Aorta (tissue), 5 donors: ENCODE measurements at regions not wholly inside any gene's neighbourhood (a gene's known extent, or its start where the extent isn't known, plus 50 kb on each side); places are given as distances from the start of the nearest gene placed in this dataset.

Experiments used
- ATAC-seq: fragments of 200-7000 bp; cut with Tn5 transposase; one replicate; pipeline ENCODE4 v1.9.1; 2022; ENCODE audit warnings: moderate library complexity; ENCODE audit not compliant: low FRiP score
- DNase-seq, 2 donors: peaks; one replicate each; pipeline ENCODE4 v3.0.0-alpha.2; 2020
- H3K27ac ChIP-seq, 2 donors: one replicate each; pipeline ENCODE4 v1.5.1; 2013; ENCODE audit warnings: low read length in 2 of 2, mild to moderate bottlenecking in 2 of 2, moderate library complexity in 2 of 2, control low read depth in 1 of 2, inconsistent platforms in 1 of 2, low read depth in 1 of 2
- H3K27me3 ChIP-seq, 2 donors: one replicate each; pipeline ENCODE4 v1.6.1; 2013; ENCODE audit warnings: control low read depth in 1 of 2, low read length in 1 of 2, mild to moderate bottlenecking in 1 of 2, moderate library complexity in 1 of 2; ENCODE audit not compliant: insufficient read depth in 2 of 2, control insufficient read depth in 1 of 2
- H3K36me3 ChIP-seq, 2 donors: one replicate each; pipeline ENCODE4 v1.6.1; 2013; ENCODE audit warnings: control low read depth in 1 of 2, low read length in 1 of 2, mild to moderate bottlenecking in 1 of 2; ENCODE audit not compliant: insufficient read depth in 2 of 2, control insufficient read depth in 1 of 2
- H3K4me1 ChIP-seq, 2 donors: one replicate each; pipeline ENCODE4 v1.6.1; 2013; ENCODE audit warnings: low read length in 2 of 2, control low read depth in 1 of 2, mild to moderate bottlenecking in 1 of 2, moderate library complexity in 1 of 2; ENCODE audit not compliant: insufficient read depth in 2 of 2, control insufficient read depth in 1 of 2
- H3K4me3 ChIP-seq, 2 donors: one replicate each; pipeline ENCODE4 v1.5.1; 2013; ENCODE audit warnings: low read length in 2 of 2, control low read depth in 1 of 2, mild to moderate bottlenecking in 1 of 2
- H3K9me3 ChIP-seq: one replicate; pipeline ENCODE4 v1.6.1; 2013; ENCODE audit warnings: mild to moderate bottlenecking, low read length; ENCODE audit not compliant: control insufficient read depth
- WGBS, 2 donors: extraction: QIAGEN DNeasy Blood & Tissue Kit; methylation state at CpG; one replicate each; pipeline ENCODE4 v1.1.7; 2013; 5-methylcytosine and 5-hydroxymethylcytosine counted together
- intact Hi-C, 2 donors: fragments of 100-400 bp; cut with DNase I; formaldehyde crosslinking; loops; one replicate each; pipeline versions ENCODE4 v1.14.2 to v1.15.0; 2022
- donor health status: healthy with polysubstance abuse.
- donor health status: Bipolar disorder and iron deficiency.
- donor health status: DM: no; HTN: no; CAD: no.
- donor health status: DM: no; HTN: no; CAD: no.
- donor health status: DM: yes; HTN: yes; CAD: no.

DNA sequence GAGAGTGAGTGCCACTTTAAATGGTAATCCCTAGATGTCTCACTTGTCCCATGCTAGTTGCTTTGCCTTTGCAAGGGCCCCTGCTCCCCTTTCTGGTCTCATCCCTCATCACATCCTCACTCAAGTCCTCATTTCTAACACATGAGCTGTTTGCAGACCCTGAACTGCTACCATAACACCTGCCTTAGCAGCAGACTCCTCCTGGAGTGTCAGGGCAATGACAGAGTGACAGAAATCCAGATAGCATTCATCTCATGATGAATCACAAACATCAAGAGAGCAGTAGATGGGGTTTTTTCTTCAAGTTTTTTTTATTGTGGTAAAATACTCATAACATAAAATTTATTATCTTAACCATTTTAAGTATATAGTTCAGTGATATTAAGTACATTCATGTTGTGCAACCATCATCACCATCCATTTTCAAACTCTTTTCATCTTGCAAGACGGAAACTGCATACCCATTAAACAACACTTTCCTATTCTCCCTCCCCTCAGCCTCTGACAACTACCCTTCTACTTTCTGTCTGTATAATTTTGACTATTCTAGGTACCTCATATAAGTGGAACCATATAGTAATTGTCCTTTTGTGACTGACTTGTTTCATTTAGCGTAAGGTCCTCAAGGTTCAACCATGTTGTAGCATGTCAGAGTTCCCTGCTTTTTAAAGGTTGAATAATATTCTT is 133.2 kb upstream of the RPS6KA3 start:
- intact Hi-C loops: no loop called here
- ATAC-seq: no peak
- no peaks in the 10 kb centered on the region for H3K36me3 ChIP-seq
- no peaks in the 10 kb centered on the region for H3K9me3 ChIP-seq
- no peaks in the 10 kb centered on the region for H3K27me3 ChIP-seq
- WGBS, 2 donors: 80 to 93% methylated on average over 2 of the region's 2 CpGs
- no peak overlapping the region for H3K27ac ChIP-seq
- no peak for DNase-seq
- H3K4me1 ChIP-seq: no peaks in the 10 kb centered on the region
- H3K4me3 ChIP-seq: no peak overlapping the region

DNA sequence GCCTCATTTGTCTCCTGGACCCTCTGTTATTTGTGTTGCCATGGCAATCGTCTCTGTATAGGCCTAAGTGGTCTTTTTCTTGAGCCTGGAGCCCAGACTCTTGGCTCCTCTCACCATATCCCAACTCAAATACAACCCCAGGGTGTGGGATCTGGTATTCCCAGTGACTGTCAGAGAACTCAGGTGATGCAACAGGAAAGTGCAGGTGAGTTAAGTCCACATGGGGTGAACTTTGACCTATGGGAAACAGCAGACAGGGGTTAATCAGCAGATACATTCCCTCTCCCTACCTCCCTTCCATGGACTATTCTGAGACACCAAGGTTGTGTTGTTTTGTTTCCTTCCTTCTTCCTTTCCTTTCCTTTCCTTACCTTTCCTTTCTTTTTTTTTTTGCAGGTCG is 130.9 kb upstream of the RPS6KA3 start:
- H3K9me3 ChIP-seq: no peaks in the 10 kb centered on the region
- intact Hi-C loops: no loop called here
- ATAC-seq (no peak), DNase-seq (no peak)
- no peaks in the 10 kb centered on the region for H3K4me1 ChIP-seq
- no peak overlapping the region for H3K4me3 ChIP-seq
- H3K27me3 ChIP-seq: no peaks in the 10 kb centered on the region
- WGBS, 2 donors: 39 to 83% methylated on average over 2 of the region's 2 CpGs
- H3K36me3 ChIP-seq: no peaks in the 10 kb centered on the region
- no peak overlapping the region for H3K27ac ChIP-seq

DNA sequence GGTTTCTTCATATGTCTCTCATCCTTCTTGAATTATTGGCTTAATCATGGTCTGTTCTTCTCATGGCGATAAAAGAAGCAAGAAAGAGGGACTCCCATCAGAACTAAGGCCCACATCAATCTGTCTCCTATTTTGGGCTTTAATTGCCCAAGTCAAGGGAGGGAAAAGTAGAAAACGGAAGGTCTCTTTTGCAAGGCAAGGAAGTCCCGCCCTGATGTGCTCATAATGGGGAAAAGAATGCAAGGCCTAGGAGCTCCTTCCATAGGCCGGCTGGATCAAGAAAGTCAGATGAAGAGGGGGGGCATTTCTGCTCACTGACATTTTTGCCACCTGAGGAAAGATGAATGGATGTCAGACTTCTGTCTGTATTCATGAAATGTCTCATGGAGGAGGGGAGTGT is 127.7 kb upstream of the RPS6KA3 start:
- no peaks in the 10 kb centered on the region for H3K4me1 ChIP-seq
- no peaks in the 10 kb centered on the region for H3K27me3 ChIP-seq
- intact Hi-C loops: no loop called here
- no peaks in the 10 kb centered on the region for H3K9me3 ChIP-seq
- ATAC-seq (no peak), DNase-seq (no peak)
- H3K27ac ChIP-seq: no peak overlapping the region
- WGBS, 2 donors: 70 to 84% methylated on average over 4 of the region's 4 CpGs
- H3K4me3 ChIP-seq: no peak overlapping the region
- no peaks in the 10 kb centered on the region for H3K36me3 ChIP-seq

DNA sequence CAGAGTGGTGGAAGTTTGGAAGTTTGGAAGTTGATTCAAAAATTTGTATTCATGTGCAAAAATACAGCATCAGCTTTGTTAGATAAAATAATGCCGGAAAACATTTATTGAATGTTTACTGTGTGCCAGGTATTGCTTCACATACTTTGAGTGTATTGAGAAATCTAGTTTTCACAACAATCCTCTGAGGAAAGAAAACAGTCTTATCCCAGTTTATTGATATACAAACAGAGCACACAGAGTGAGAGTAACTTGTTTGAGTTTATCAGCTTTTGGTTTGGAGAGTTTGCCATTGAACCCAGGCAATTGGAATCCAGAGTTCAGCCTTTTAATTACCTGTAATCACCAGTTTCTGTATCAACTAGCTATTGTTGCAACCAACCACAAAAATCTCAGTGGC is 127.2 kb upstream of the RPS6KA3 start:
- intact Hi-C loops: no loop called here

DNA sequence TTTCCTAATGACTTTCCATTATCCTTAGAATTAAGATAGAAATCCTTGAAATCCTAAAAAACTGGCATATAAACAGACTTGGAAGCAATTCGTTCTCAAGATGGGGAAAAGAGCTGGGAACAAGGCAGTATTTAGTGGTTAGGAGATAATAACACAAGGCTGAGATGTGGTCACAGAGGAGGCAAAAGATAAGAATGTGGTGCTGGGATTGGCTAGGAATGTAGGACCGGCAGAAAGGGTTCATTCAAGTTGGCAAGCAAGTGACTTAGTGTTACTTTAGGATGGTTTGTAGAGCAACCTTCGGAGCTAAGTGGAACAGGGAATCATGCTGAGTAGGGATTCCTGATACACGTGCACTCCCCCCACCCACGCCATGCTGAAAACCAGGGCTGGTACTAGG is 121.9 kb upstream of the RPS6KA3 start:
- Histone ChIP-seq H3K9me3 (no peaks in the 10 kb centered on the region), H3K4me1 (no peaks in the 10 kb centered on the region), H3K4me3 (no peak overlapping the region), H3K27ac (no peak overlapping the region), H3K36me3 (no peaks in the 10 kb centered on the region), H3K27me3 (no peaks in the 10 kb centered on the region)
- 48 to 55% methylated on average over 5 of the region's 5 CpGs for WGBS, 2 donors
- intact Hi-C loops: no loop called here
- DNase-seq (no peak), ATAC-seq (no peak)

More for the DNA sequence above, 127.2 kb upstream of the RPS6KA3 start:
- Histone ChIP-seq H3K4me1 (no peaks in the 10 kb centered on the region), H3K36me3 (no peaks in the 10 kb centered on the region), H3K9me3 (no peaks in the 10 kb centered on the region), H3K27ac (no peak overlapping the region), H3K4me3 (no peak overlapping the region), H3K27me3 (no peaks in the 10 kb centered on the region)
- no peak for DNase-seq
- ATAC-seq: no peak
- 95% methylated on average over 1 of the region's 1 CpG for WGBS, 2 donors

DNA sequence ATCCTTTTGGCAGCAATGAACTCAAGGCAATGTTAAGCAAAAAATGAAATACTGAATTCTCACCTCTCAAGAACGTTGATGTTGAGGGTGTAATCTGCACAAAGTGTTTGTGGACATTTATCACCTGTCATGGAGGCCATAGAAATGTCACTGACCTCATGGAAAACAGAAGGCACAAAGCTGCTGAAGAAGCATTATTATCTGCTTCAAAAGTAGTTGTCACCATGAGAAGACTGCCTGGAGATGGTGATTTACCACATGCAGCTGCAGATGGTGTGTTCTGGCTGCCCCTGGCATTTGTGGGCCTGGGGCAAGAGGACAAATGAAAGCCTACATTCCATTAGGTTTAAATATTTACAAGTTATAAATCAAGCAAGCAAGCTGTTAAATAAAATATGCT is 116.8 kb upstream of the RPS6KA3 start:
- no peak overlapping the region for H3K27ac ChIP-seq
- intact Hi-C loops: no loop called here
- no peaks in the 10 kb centered on the region for H3K9me3 ChIP-seq
- H3K36me3 ChIP-seq: no peaks in the 10 kb centered on the region
- H3K4me1 ChIP-seq: no peaks in the 10 kb centered on the region
- no peak for DNase-seq
- no peaks in the 10 kb centered on the region for H3K27me3 ChIP-seq
- 21 to 48% methylated on average over 1 of the region's 1 CpG for WGBS, 2 donors
- H3K4me3 ChIP-seq: no peak overlapping the region
- ATAC-seq: no peak

DNA sequence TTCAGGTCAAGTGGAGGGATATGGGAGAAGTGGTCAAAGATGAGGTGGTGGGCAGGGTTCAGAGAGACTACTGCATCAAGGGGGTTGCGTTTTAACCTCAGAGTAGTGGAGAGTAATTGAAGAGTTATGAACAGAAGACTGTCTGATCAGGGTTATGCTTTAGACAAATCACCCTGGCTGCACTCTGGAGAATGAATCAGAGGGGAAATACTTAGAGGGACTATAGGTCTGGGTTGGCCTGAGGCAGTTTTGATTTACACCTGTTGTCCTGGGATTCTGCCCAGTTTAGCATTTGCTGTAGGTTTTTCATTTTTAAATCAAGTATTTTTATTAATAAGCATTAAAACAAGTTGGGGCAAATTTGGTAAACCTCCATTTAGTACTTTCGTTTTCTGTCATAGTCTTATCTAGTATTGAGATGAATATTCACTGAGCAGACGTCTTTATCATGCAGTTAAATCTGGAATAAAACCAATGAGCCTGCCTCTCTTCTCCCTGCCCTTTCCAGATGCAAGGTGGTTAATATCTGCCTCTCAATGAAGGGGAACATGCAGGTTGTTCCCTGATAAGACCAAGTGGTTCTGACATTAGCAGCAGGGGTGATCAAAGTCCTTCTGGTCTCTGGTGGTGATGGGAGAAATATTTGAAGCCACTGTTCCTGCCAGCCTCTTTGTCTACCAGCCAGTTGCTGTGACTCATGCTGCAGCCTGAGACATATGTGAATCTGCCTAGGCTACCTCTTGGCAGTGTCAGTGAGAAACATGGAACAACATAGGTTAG is 116.0 kb upstream of the RPS6KA3 start:
- 24 to 49% methylated on average over 3 of the region's 3 CpGs for WGBS, 2 donors
- Histone ChIP-seq H3K36me3 (no peaks in the 10 kb centered on the region), H3K4me3 (no peak overlapping the region), H3K9me3 (no peaks in the 10 kb centered on the region), H3K4me1 (no peaks in the 10 kb centered on the region), H3K27ac (no peak overlapping the region), H3K27me3 (no peaks in the 10 kb centered on the region)
- intact Hi-C loops: no loop called here
- DNase-seq: no peak
- ATAC-seq: no peak

DNA sequence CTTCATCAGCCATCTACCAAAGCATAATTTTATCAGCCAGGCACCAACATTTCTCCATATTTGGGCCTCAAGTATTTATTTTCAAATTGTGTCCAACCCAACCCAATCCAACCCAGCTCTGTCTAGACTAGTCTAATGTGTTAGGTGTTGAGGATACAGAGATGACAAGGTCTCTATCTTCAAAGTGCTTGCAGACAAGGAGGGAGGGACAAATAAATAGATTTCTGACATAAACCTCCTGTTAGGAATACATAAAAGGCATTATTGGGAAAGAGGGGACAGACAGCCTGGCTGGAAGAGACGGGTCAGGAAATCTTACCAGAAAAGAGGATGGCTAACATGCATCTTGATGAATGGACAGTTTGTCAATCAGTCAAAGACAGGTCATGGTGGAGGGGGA is 115.4 kb upstream of the RPS6KA3 start:
- DNase-seq (no peak), ATAC-seq (no peak)
- Histone ChIP-seq H3K9me3 (no peaks in the 10 kb centered on the region), H3K27ac (no peak overlapping the region), H3K4me1 (no peaks in the 10 kb centered on the region), H3K4me3 (no peak overlapping the region), H3K27me3 (no peaks in the 10 kb centered on the region), H3K36me3 (no peaks in the 10 kb centered on the region)
- intact Hi-C loops: no loop called here
- 73 to 77% methylated on average over 1 of the region's 1 CpG for WGBS, 2 donors
